PC-3 (cell line): ENCODE measurements at regions not wholly inside any gene's neighbourhood (a gene's known extent, or its start where the extent isn't known, plus 50 kb on each side); places are given as distances from the start of the nearest gene placed in this dataset.

Experiments
- ATAC-seq: fragments of 200-7000 bp; cut with Tn5 transposase; 2 replicates; pipeline ENCODE4 v1.9.1; 2020; ENCODE audit warnings: mild to moderate bottlenecking, moderate library complexity
- BruUV-seq: library from RNA; stranded (reverse); fragments of 400-500 nt; replicated peaks from 2 replicates; lab custom pipeline; 2021; lab: Mats Ljungman, UMichigan
- CTCF ChIA-PET: fragments of 300-600 bp; sonication (Branson Sonifier 250); formaldehyde crosslinking; loops from one replicate; lab custom pipeline; 2022; ENCODE audit warnings: antibody characterized with exemption; lab: Charles Lee
- POLR2A ChIA-PET: fragments of 300-600 bp; sonication (Branson Sonifier 250); formaldehyde crosslinking; loops from one replicate; lab custom pipeline; 2022; ENCODE audit warnings: antibody characterized with exemption; ENCODE audit not compliant: unreplicated experiment; lab: Charles Lee
- DNase-seq: peaks from one replicate; pipeline ENCODE4 v3.0.0-alpha.2; 2015
- H2AFZ ChIP-seq: fragments of 300-600 bp; sonication (generic); 2 replicates; pipeline ENCODE4 v1.6.0; 2016; ENCODE audit warnings: antibody characterized with exemption, low read length
- H3F3A ChIP-seq: fragments of 300-600 bp; sonication (generic); one replicate; pipeline ENCODE4 v1.6.0; 2017; ENCODE audit warnings: antibody characterized with exemption, low read length, control low read depth, mild to moderate bottlenecking; ENCODE audit not compliant: unreplicated experiment
- H3K27ac ChIP-seq: fragments of 300-600 bp; sonication (generic); 2 replicates; pipeline ENCODE4 v1.5.1; 2016; ENCODE audit warnings: mild to moderate bottlenecking, low read length
- H3K27me3 ChIP-seq: fragments of 300-600 bp; sonication (generic); 2 replicates; pipeline ENCODE4 v1.6.1; 2016; ENCODE audit warnings: low read length, mixed read lengths
- H3K36me3 ChIP-seq: fragments of 300-600 bp; sonication (generic); 2 replicates; pipeline ENCODE4 v1.6.1; 2016; ENCODE audit warnings: low read depth, mixed run types, low read length, mixed read lengths
- H3K4me1 ChIP-seq: fragments of 300-600 bp; sonication (generic); 2 replicates; pipeline ENCODE4 v1.5.1; 2016; ENCODE audit warnings: low read length; ENCODE audit not compliant: insufficient read depth
- H3K4me2 ChIP-seq: fragments of 300-600 bp; sonication (generic); 2 replicates; pipeline ENCODE4 v1.6.0; 2016; ENCODE audit warnings: low read length
- H3K4me3 ChIP-seq: fragments of 300-600 bp; sonication (generic); 2 replicates; pipeline ENCODE4 v1.5.1; 2016; ENCODE audit warnings: mild to moderate bottlenecking, low read length, mixed read lengths
- H3K79me2 ChIP-seq: fragments of 300-600 bp; sonication (generic); 2 replicates; pipeline ENCODE4 v1.6.1; 2017; ENCODE audit warnings: low read length, mixed read lengths
- H3K9ac ChIP-seq: fragments of 300-600 bp; sonication (generic); 2 replicates; pipeline ENCODE4 v1.6.0; 2016; ENCODE audit warnings: mild to moderate bottlenecking, low read length
- H3K9me2 ChIP-seq: fragments of 300-600 bp; sonication (generic); replicated peaks from 2 replicates; pipeline ENCODE4 v1.6.1; 2016; ENCODE audit warnings: mixed run types, low read length, mixed read lengths
- H3K9me3 ChIP-seq: fragments of 300-600 bp; sonication (generic); 2 replicates; pipeline ENCODE4 v1.6.1; 2016; ENCODE audit warnings: low read length, mixed read lengths
- H4K20me1 ChIP-seq: fragments of 300-600 bp; sonication (generic); 2 replicates; pipeline ENCODE4 v1.6.1; 2016; ENCODE audit warnings: low read length, mixed read lengths
- EZH2 ChIP-seq: fragments of 300-600 bp; sonication (generic); IDR thresholded peaks from one replicate; pipeline ENCODE4 v1.6.1; 2017; ENCODE audit warnings: antibody characterized with exemption, mild to moderate bottlenecking, low read length; ENCODE audit not compliant: unreplicated experiment
- EZH2phosphoT487 ChIP-seq: fragments of 300-600 bp; sonication (generic); IDR thresholded peaks from 2 replicates; pipeline ENCODE4 v1.6.1; 2018; ENCODE audit warnings: mild to moderate bottlenecking, antibody characterized with exemption, low read length, borderline replicate concordance
- intact Hi-C: fragments of 100-400 bp; cut with micrococcal nuclease; formaldehyde crosslinking; loops from 2 replicates; pipeline ENCODE4 v1.9.0; 2023
- TF ChIP-seq, protein P1 (sequence below): fragments of 300-600 bp; sonication (generic); conservative IDR thresholded peaks from 2 replicates; pipeline ENCODE4 v1.5.1; 2017; ENCODE audit warnings: antibody characterized with exemption, low read depth, mild to moderate bottlenecking, low read length

DNA sequence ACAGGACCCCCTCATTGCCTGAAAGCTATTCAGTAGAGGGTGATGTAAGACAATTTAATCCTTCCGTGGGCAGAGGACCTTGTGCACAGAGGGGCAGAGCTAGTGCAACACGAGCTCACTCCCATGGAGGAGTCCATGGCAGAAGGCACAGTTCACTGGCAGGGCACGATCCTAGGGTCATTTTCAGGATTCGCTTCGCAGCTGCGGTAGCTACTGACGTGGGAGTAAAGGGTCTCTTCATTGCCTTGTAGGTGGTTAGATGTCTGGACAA, 207.8 kb downstream of the FOXO1 start:
- Histone ChIP-seq H3K9me2 (no peaks in the 10 kb centered on the region), H3K4me3 (no peak overlapping the region), H3K4me1 (peaks cover 6% of the 10 kb centered on the region; the same call in 1 of the 2 replicates), H3K9ac (no peak overlapping the region), H3K27me3 (no peaks in the 10 kb centered on the region), H3K27ac (no peak overlapping the region), H3K4me2 (no peak overlapping the region), H3K79me2 (no peaks in the 10 kb centered on the region), H3K36me3 (no peaks in the 10 kb centered on the region), H3F3A (no peaks in the 10 kb centered on the region), H2AFZ (no peak overlapping the region), H3K9me3 (no peaks in the 10 kb centered on the region), H4K20me1 (no peaks in the 10 kb centered on the region)
- ChIA-PET CTCF (no interaction called here), POLR2A (no interaction called here)
- DNase-seq (no peak), ATAC-seq (no peak)
- intact Hi-C loops, result no loop called here
- TF ChIP-seq, protein P1, sequence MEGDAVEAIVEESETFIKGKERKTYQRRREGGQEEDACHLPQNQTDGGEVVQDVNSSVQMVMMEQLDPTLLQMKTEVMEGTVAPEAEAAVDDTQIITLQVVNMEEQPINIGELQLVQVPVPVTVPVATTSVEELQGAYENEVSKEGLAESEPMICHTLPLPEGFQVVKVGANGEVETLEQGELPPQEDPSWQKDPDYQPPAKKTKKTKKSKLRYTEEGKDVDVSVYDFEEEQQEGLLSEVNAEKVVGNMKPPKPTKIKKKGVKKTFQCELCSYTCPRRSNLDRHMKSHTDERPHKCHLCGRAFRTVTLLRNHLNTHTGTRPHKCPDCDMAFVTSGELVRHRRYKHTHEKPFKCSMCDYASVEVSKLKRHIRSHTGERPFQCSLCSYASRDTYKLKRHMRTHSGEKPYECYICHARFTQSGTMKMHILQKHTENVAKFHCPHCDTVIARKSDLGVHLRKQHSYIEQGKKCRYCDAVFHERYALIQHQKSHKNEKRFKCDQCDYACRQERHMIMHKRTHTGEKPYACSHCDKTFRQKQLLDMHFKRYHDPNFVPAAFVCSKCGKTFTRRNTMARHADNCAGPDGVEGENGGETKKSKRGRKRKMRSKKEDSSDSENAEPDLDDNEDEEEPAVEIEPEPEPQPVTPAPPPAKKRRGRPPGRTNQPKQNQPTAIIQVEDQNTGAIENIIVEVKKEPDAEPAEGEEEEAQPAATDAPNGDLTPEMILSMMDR, result no peak
- no peak for TF ChIP-seq EZH2phosphoT487
- TF ChIP-seq EZH2, result no peak
- no TSS peak for BruUV-seq

DNA sequence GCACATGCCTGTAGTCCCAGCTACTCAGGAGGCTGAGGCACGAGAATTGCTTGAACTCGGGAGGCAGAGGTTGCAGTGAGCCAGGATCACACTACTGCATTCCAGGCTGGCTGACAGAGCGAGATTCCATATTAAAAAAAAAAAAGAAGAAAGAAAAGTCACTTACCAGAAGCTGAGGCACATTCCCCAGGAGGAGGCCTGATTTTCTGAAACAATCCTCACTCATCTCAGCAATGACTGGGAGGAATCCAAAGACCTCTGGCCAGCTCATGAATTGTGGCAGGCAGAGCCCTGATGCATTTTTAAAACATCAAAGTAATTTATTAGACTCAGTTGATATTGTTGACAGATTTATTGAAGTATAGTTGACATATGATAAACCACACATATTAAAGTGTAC, 206.3 kb downstream of the FOXO1 start:
- no peaks in the 10 kb centered on the region for H4K20me1 ChIP-seq
- no peaks in the 10 kb centered on the region for H3F3A ChIP-seq
- no peak overlapping the region for H3K9ac ChIP-seq
- H3K4me2 ChIP-seq, result no peak overlapping the region
- ChIA-PET POLR2A (no interaction called here), CTCF (no interaction called here)
- H3K27ac ChIP-seq, result no peak overlapping the region
- ATAC-seq, result no peak
- no peaks in the 10 kb centered on the region for H3K9me2 ChIP-seq
- H3K36me3 ChIP-seq, result no peaks in the 10 kb centered on the region
- H3K9me3 ChIP-seq, result no peaks in the 10 kb centered on the region
- no peaks in the 10 kb centered on the region for H3K4me1 ChIP-seq
- DNase-seq, result no peak
- H3K27me3 ChIP-seq, result no peaks in the 10 kb centered on the region
- no peak overlapping the region for H2AFZ ChIP-seq
- no peaks in the 10 kb centered on the region for H3K79me2 ChIP-seq
- BruUV-seq, result no TSS peak
- H3K4me3 ChIP-seq, result no peak overlapping the region
- TF ChIP-seq EZH2 (no peak), EZH2phosphoT487 (no peak)
- TF ChIP-seq, protein P1, result no peak
- intact Hi-C loops, result no loop called here

DNA sequence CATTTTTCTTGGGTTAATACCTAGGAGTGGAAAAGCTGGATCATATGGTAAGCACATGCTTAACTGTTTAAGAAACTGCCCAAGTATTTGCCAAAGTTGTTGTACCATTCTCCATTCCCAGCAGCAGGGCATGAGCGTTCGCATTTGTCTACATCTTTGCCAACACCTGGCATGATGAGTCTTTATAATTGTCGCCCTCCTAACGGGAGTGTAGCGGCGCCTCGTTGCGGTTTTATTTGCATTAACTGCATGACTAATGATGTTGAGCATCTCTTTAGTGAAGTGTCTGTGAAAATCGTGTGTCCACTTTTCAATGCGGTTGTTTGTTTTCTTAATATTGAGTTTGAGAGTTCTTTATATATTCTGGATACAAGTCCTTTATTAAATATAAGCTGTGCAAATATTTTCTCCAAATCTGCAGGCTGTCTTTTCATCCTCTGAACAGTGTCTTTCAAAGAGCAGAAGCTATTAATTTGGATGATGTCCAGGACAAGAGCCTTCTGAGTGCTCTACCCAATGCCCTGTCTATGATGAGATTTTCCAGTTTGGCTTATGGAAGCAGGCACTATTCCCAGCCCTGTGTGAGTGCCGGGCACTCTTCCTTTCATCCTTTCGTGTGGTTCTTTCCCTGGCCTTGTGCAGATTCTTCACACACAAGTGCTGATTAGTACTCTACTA, 202.0 kb downstream of the FOXO1 start:
- Histone ChIP-seq H3K4me3 (no peak overlapping the region), H3F3A (no peaks in the 10 kb centered on the region), H4K20me1 (no peaks in the 10 kb centered on the region), H3K9me2 (no peaks in the 10 kb centered on the region), H3K9me3 (no peaks in the 10 kb centered on the region), H3K27me3 (no peaks in the 10 kb centered on the region), H3K4me1 (no peaks in the 10 kb centered on the region), H2AFZ (no peak overlapping the region), H3K9ac (no peak overlapping the region), H3K4me2 (no peak overlapping the region), H3K36me3 (no peaks in the 10 kb centered on the region), H3K79me2 (no peaks in the 10 kb centered on the region), H3K27ac (no peak overlapping the region)
- ATAC-seq, result no peak
- ChIA-PET POLR2A (no interaction called here), CTCF (no interaction called here)
- BruUV-seq, result no TSS peak
- DNase-seq, result no peak
- intact Hi-C loops, result no loop called here
- no peak for TF ChIP-seq EZH2phosphoT487
- TF ChIP-seq, protein P1, result no peak
- no peak for TF ChIP-seq EZH2
